ENCODE measurements at regions not wholly inside any gene's neighbourhood (a gene's known extent, or its start where the extent isn't known, plus 50 kb on each side); places are given as distances from the start of the nearest gene placed in this dataset.
"Not testable (repeated sequence)": the region's sequence is repeated elsewhere in the genome, so short reads cannot be mapped to it uniquely, and the experiment has no call there.

DNA sequence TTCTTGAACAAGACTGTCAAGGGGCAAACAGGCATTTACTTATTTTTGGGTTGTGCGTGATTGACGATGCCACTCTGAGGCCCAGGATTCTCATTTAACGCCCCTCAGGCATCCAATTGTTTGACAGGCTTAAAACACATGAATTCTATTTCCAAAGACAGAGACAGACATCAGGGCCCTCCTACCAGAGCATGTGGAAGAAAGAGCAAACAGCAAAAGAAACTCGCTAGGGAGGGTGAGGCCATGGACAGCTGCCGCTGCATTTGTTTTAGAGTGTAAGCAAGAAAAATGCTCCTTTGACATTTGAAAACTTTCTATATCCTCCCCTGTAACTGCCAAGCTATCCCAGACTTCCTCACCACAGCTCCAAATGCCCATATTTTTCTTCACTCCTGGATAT is 410.1 kb downstream of the NPIPA8 start:
- H3K4me3 ChIP-seq (ENCODE audit: low read depth, low read length), result no peak overlapping the region
- TF ChIP-seq, protein P1, sequence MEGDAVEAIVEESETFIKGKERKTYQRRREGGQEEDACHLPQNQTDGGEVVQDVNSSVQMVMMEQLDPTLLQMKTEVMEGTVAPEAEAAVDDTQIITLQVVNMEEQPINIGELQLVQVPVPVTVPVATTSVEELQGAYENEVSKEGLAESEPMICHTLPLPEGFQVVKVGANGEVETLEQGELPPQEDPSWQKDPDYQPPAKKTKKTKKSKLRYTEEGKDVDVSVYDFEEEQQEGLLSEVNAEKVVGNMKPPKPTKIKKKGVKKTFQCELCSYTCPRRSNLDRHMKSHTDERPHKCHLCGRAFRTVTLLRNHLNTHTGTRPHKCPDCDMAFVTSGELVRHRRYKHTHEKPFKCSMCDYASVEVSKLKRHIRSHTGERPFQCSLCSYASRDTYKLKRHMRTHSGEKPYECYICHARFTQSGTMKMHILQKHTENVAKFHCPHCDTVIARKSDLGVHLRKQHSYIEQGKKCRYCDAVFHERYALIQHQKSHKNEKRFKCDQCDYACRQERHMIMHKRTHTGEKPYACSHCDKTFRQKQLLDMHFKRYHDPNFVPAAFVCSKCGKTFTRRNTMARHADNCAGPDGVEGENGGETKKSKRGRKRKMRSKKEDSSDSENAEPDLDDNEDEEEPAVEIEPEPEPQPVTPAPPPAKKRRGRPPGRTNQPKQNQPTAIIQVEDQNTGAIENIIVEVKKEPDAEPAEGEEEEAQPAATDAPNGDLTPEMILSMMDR (IDR thresholded peaks at IDR 0.05; ENCODE audit: low read depth, low read length), result no peak

DNA sequence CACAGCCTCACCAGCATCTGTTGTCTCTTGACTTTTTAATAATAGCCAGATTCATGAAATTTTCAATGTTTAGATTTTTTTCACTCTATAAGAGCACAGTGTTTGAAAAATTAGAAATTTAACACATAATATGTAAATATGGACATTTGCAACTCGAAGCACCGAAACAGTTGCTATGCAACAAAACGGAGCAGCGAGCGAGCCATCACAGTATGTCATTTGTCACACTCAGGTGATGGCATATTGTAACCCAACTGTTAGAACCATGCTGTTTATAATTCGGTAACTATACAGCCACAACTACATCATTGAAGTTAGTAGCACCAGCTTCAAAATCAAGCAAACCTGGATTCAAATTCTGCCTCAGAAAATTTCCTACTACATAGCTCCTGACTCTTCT is 410.8 kb downstream of the NPIPA8 start:
- TF ChIP-seq, protein P1 (IDR thresholded peaks at IDR 0.05; ENCODE audit: low read depth, low read length), result no peak
- H3K4me3 ChIP-seq (ENCODE audit: low read depth, low read length), result no peak overlapping the region

GRCh38 chr16:17921357-17921978 is 415.1 kb downstream of the NPIPA8 start:
- no peak overlapping the region for H3K4me3 ChIP-seq (ENCODE audit: low read depth, low read length)
- TF ChIP-seq, protein P1 (IDR thresholded peaks at IDR 0.05; ENCODE audit: low read depth, low read length), result no peak

GRCh38 chr16:17917316-17918019 is 419.1 kb downstream of the NPIPA8 start:
- no peak overlapping the region for H3K4me3 ChIP-seq (ENCODE audit: low read depth, low read length)
- TF ChIP-seq, protein P1 (IDR thresholded peaks at IDR 0.05; ENCODE audit: low read depth, low read length), result no peak

GRCh38 chr16:17915791-17916190 is 420.7 kb downstream of the NPIPA8 start:
- TF ChIP-seq, protein P1 (IDR thresholded peaks at IDR 0.05; ENCODE audit: low read depth, low read length), result no peak
- no peak overlapping the region for H3K4me3 ChIP-seq (ENCODE audit: low read depth, low read length)

- no peak overlapping the region for H3K4me3 ChIP-seq (ENCODE audit: low read depth, low read length)
- TF ChIP-seq, protein P1 (IDR thresholded peaks at IDR 0.05; ENCODE audit: low read depth, low read length), result no peak
Measured at GRCh38 chr16:17914168-17914567, 422.4 kb downstream of the NPIPA8 start.

DNA sequence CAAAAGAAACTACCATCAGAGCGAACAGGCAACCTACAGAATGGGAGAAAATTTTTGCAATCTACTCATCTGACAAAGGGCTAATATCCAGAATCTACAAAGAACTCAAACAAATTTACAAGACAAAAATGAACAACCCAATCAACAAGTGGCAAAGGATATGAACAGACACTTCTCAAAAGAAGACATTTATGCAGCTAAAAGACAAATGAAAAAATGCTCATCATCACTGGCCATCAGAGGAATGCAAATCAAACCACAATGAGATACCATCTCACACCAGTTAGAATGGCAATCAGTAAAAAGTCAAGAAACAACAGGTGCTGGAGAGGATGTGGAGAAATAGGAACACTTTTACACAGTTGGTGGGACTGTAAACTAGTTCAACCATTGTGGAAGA is 425.0 kb downstream of the NPIPA8 start:
- H3K4me3 ChIP-seq (ENCODE audit: low read depth, low read length), result not testable (repeated sequence)

DNA sequence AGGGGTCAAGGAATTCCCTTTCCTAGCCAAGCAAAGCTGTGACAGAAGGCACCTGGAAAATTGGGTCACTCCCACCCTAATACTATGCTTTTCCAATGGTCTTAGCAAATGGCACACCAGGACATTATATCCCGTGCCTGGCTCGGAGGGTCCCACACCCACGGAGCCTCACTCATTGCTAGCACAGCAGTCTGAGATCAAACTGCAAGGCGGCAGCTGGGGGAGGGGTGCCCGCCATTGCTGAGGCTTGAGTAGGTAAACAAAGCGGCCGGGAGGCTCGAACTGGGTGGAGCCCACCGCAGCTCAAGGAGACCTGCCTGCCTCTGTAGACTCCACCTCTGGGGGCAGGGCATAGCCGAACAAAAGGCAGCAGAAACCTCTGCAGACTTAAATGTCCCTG is 429.9 kb downstream of the NPIPA8 start:
- not testable (repeated sequence) for H3K4me3 ChIP-seq (ENCODE audit: low read depth, low read length)

Measured in WI38 (cell line).